HL-60 (cell line): ENCODE measurements at regions not wholly inside any gene's neighbourhood (a gene's known extent, or its start where the extent isn't known, plus 50 kb on each side); places are given as distances from the start of the nearest gene placed in this dataset.

ENCODE experiments used
- DNase-seq, 2 experiments: peaks; one replicate each; pipeline ENCODE4 v3.0.0-alpha.2; 2010 to 2020; ENCODE audit warnings: low read depth in 1 of 2, low spot score in 1 of 2
- H3K27ac ChIP-seq: fragments of 250-450 bp; sonication (Bioruptor Pico); replicated peaks from 2 replicates; pipeline ENCODE4 v1.5.1; 2020; ENCODE audit warnings: mild to moderate bottlenecking, moderate library complexity
- H3K27me3 ChIP-seq: fragments of 250-450 bp; sonication (Bioruptor Pico); 2 replicates; pipeline ENCODE4 v1.5.1; 2021; ENCODE audit warnings: mild to moderate bottlenecking, moderate library complexity; ENCODE audit not compliant: insufficient read depth, poor library complexity, severe bottlenecking
- H3K4me3 ChIP-seq: replicated peaks from 2 replicates; pipeline ENCODE4 v1.5.1; 2011; ENCODE audit warnings: mild to moderate bottlenecking, control low read depth, low read length; ENCODE audit not compliant: insufficient read depth
- CTCF ChIP-seq: IDR thresholded peaks from one replicate; pipeline ENCODE4 v1.5.1; 2011; ENCODE audit warnings: low read length, control low read depth, inconsistent platforms; ENCODE audit not compliant: insufficient read depth
- GABPA ChIP-seq: IDR thresholded peaks from 2 replicates; pipeline ENCODE4 v1.6.1; 2012; ENCODE audit warnings: low read depth
- POLR2AphosphoS5 ChIP-seq: IDR thresholded peaks from 2 replicates; pipeline ENCODE4 v1.6.1; 2012; ENCODE audit warnings: low read depth
- REST ChIP-seq: IDR thresholded peaks from 2 replicates; pipeline ENCODE4 v1.6.1; 2012; ENCODE audit warnings: low read depth; ENCODE audit not compliant: insufficient replicate concordance
- SPI1 ChIP-seq: IDR thresholded peaks from 2 replicates; pipeline ENCODE4 v1.6.1; 2012; ENCODE audit warnings: low read depth, mild to moderate bottlenecking, borderline replicate concordance

GRCh38 chr11:17138562-17138961 is 61.1 kb upstream of the RPS13 start:
- Histone ChIP-seq H3K27me3 (no peaks in the 10 kb centered on the region), H3K4me3 (no peak overlapping the region), H3K27ac (no peak overlapping the region)
- TF ChIP-seq GABPA (no peak), CTCF (no peak), REST (no peak), POLR2AphosphoS5 (no peak), SPI1 (no peak)
- no peak for DNase-seq

- no peak for TF ChIP-seq REST
- no peak for TF ChIP-seq SPI1
- TF ChIP-seq CTCF = no peak
- no peak for TF ChIP-seq POLR2AphosphoS5
- TF ChIP-seq GABPA = no peak
- H3K27ac ChIP-seq = no peak overlapping the region
- no peak for DNase-seq
- no peak overlapping the region for H3K4me3 ChIP-seq
- H3K27me3 ChIP-seq = no peaks in the 10 kb centered on the region
Measured at GRCh38 chr11:17135916-17136683, 58.6 kb upstream of the RPS13 start.

GRCh38 chr11:17132654-17133053 is 55.2 kb upstream of the RPS13 start:
- H3K4me3 ChIP-seq = no peak overlapping the region
- TF ChIP-seq REST = no peak
- TF ChIP-seq POLR2AphosphoS5 = no peak
- no peak for TF ChIP-seq CTCF
- TF ChIP-seq SPI1 = no peak
- no peak for TF ChIP-seq GABPA
- DNase-seq = no peak
- H3K27ac ChIP-seq = no peak overlapping the region
- no peaks in the 10 kb centered on the region for H3K27me3 ChIP-seq
